OCI-LY7 (cell line): ENCODE measurements at regions not wholly inside any gene's neighbourhood (a gene's known extent, or its start where the extent isn't known, plus 50 kb on each side); places are given as distances from the start of the nearest gene placed in this dataset.
"Not testable (repeated sequence)": the region's sequence is repeated elsewhere in the genome, so short reads cannot be mapped to it uniquely, and the experiment has no call there.

ENCODE experiments used
- BruUV-seq: library from RNA; stranded (reverse); fragments of 400-500 nt; replicated peaks from 2 replicates; lab custom pipeline; 2021; lab: Mats Ljungman, UMichigan
- CTCF ChIA-PET: fragments of 300-600 bp; sonication (Branson Sonifier 250); formaldehyde crosslinking; loops from one replicate; lab custom pipeline; 2022; ENCODE audit warnings: antibody characterized with exemption; ENCODE audit not compliant: unreplicated experiment; lab: Charles Lee
- POLR2A ChIA-PET: fragments of 300-600 bp; sonication (Branson Sonifier 250); formaldehyde crosslinking; loops from one replicate; lab custom pipeline; 2022; ENCODE audit warnings: antibody characterized with exemption; lab: Charles Lee
- DNase-seq: peaks from one replicate; pipeline ENCODE4 v3.0.0-alpha.2; 2015; ENCODE audit warnings: low spot score
- H2AFZ ChIP-seq: fragments of 200-600 bp; sonication (generic), shearing (Covaris generic); 2 replicates; pipeline ENCODE4 v1.6.1; 2014; ENCODE audit warnings: mild to moderate bottlenecking, antibody characterized with exemption, low read length, moderate library complexity
- H3K27ac ChIP-seq: fragments of 200-600 bp; sonication (generic); 2 replicates; pipeline ENCODE4 v1.5.1; 2014; ENCODE audit warnings: mixed run types, low read depth, mild to moderate bottlenecking, moderate library complexity, low read length, inconsistent platforms; ENCODE audit not compliant: poor library complexity, severe bottlenecking
- H3K36me3 ChIP-seq: fragments of 200-600 bp; sonication (generic); 2 replicates; pipeline ENCODE4 v1.6.1; 2014; ENCODE audit warnings: mild to moderate bottlenecking, antibody characterized with exemption, low read length, moderate library complexity, mixed read lengths; ENCODE audit not compliant: insufficient read depth
- H3K4me1 ChIP-seq: fragments of 200-600 bp; sonication (generic); 2 replicates; pipeline ENCODE4 v1.5.1; 2014; ENCODE audit warnings: mild to moderate bottlenecking, low read length; ENCODE audit not compliant: insufficient read depth, poor library complexity, severe bottlenecking
- H3K4me2 ChIP-seq: fragments of 200-600 bp; sonication (generic); 2 replicates; pipeline ENCODE4 v1.6.1; 2014; ENCODE audit warnings: mild to moderate bottlenecking, low read length
- H3K4me3 ChIP-seq: fragments of 200-600 bp; sonication (generic); 2 replicates; pipeline ENCODE4 v1.5.1; 2014; ENCODE audit warnings: mild to moderate bottlenecking, low read depth, low read length; ENCODE audit not compliant: poor library complexity, severe bottlenecking
- H3K79me2 ChIP-seq: fragments of 200-600 bp; sonication (generic); 2 replicates; pipeline ENCODE4 v1.6.1; 2016; ENCODE audit warnings: low read depth, mild to moderate bottlenecking, low read length, moderate library complexity, mixed read lengths; ENCODE audit not compliant: insufficient read depth
- H3K9me2 ChIP-seq: fragments of 200-600 bp; sonication (generic); 2 replicates; pipeline ENCODE4 v1.6.1; 2016; ENCODE audit warnings: mild to moderate bottlenecking, low read length, mixed read lengths; ENCODE audit not compliant: insufficient read depth
- H3K9me3 ChIP-seq: fragments of 200-600 bp; sonication (generic); 2 replicates; pipeline ENCODE4 v1.6.1; 2014; ENCODE audit warnings: mild to moderate bottlenecking, mixed run types, low read length, mixed read lengths
- H4K20me1 ChIP-seq: fragments of 200-600 bp; sonication (generic); 2 replicates; pipeline ENCODE4 v1.6.1; 2014; ENCODE audit warnings: mild to moderate bottlenecking, antibody characterized with exemption, low read length, moderate library complexity, mixed read lengths; ENCODE audit not compliant: insufficient read depth
- intact Hi-C: fragments of 100-400 bp; cut with micrococcal nuclease; formaldehyde crosslinking; loops from one replicate; pipeline ENCODE4 v1.10.0; 2022; ENCODE audit not compliant: unreplicated experiment

DNA sequence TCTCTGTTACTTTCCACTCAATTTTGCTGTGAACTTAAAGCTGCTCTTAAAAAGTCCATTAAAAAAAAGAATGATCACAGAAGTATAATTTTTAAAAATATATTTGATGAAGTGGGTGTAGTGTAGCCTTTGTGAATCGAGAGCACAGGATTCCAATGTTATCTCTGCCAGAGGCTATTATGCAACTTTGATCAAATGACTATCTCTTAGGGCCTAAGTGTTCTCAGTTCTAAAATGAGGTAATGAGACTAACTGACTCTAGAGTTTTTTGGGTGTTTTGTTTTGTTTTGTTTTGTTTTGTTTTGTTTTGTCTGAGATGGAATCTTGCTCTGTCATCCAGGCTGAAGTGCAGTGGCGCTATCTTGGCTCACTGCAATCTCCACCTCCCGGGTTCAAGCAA lies 147.5 kb downstream of the FAM72C start:
- intact Hi-C loops, BruUV-seq, DNase-seq, H3K79me2 ChIP-seq, H2AFZ ChIP-seq, H3K4me3 ChIP-seq, POLR2A ChIA-PET, H3K4me2 ChIP-seq, H3K4me1 ChIP-seq, H3K9me2 ChIP-seq, H3K27ac ChIP-seq, H3K36me3 ChIP-seq, H4K20me1 ChIP-seq, H3K9me3 ChIP-seq, CTCF ChIA-PET: not testable (repeated sequence)

DNA sequence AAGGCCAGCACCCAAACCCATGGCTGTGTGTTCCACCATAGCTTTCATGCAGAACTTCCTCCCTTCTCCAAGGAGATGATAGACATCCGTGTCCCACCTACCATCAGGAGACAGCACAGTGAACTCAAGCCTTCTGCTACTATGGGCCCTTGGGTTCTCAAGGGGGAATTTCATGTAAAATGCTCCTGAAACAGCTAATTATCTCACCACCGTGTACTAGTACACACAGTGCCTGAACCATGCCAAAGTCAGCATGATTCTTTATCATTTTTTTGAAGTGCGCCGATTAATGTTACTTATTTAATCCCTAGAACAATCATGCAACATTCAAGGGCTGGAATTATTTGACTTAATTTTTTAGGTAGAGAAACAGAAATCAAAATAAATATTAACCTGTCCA lies 151.7 kb downstream of the FAM72C start:
- POLR2A ChIA-PET, H3K9me2 ChIP-seq: not testable (repeated sequence)

DNA sequence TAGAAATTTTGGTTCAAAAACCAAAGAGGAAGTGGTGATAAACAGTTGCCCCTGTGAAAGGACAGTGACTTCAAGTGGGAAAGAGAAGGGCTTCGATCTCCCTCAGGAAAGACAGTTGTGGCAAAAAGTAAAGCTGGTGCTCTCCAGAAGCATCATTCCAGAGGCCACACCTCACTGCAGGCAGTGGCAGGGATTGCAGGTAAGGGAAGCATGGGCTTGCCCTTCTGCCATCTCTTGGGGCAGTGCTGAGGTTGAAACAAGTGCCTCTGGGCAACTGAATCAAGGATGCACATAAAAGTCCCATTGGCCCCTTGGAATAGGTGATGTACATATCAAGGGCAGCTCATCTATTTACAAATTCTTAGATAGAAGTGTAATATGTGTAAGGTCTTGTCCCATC lies 155.4 kb downstream of the FAM72C start:
- H3K79me2 ChIP-seq, H3K4me1 ChIP-seq, POLR2A ChIA-PET, intact Hi-C loops, H2AFZ ChIP-seq, H3K9me2 ChIP-seq, DNase-seq, H3K36me3 ChIP-seq, H3K4me2 ChIP-seq, CTCF ChIA-PET, H3K4me3 ChIP-seq, H3K27ac ChIP-seq, H4K20me1 ChIP-seq, H3K9me3 ChIP-seq, BruUV-seq: not testable (repeated sequence)

More for the DNA sequence above, 151.7 kb downstream of the FAM72C start:
- H3K4me1 ChIP-seq, H3K4me3 ChIP-seq, H2AFZ ChIP-seq, H3K9me3 ChIP-seq, CTCF ChIA-PET, BruUV-seq, H3K79me2 ChIP-seq, H4K20me1 ChIP-seq, H3K4me2 ChIP-seq, intact Hi-C loops, H3K36me3 ChIP-seq, DNase-seq, H3K27ac ChIP-seq: not testable (repeated sequence)

DNA sequence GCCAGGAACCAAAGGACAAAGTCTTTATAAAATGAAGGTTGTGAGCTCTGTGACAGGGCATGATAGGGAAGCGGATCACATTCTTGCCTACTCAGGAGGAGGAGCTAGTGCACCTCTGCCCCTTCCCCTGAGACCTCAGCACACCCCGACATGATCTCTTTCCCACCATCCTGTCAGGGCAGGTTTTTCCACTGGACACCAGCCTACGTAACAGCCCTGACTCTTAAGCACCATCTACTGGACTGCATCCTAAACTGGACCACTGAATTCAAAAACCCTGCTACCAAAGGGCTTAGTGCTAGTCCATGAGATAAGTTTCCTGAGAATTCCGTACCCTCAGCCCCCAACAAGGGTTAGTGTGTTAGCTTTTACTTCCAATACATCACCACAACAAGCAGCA lies 166.4 kb downstream of the FAM72C start:
- BruUV-seq, result TSS peak; percentile 60
- H3K4me3 ChIP-seq, H3K79me2 ChIP-seq, H3K9me2 ChIP-seq, CTCF ChIA-PET, H2AFZ ChIP-seq, DNase-seq, H3K9me3 ChIP-seq, H3K4me2 ChIP-seq, H3K27ac ChIP-seq, H3K36me3 ChIP-seq, POLR2A ChIA-PET, intact Hi-C loops, H3K4me1 ChIP-seq, H4K20me1 ChIP-seq: not testable (repeated sequence)

DNA sequence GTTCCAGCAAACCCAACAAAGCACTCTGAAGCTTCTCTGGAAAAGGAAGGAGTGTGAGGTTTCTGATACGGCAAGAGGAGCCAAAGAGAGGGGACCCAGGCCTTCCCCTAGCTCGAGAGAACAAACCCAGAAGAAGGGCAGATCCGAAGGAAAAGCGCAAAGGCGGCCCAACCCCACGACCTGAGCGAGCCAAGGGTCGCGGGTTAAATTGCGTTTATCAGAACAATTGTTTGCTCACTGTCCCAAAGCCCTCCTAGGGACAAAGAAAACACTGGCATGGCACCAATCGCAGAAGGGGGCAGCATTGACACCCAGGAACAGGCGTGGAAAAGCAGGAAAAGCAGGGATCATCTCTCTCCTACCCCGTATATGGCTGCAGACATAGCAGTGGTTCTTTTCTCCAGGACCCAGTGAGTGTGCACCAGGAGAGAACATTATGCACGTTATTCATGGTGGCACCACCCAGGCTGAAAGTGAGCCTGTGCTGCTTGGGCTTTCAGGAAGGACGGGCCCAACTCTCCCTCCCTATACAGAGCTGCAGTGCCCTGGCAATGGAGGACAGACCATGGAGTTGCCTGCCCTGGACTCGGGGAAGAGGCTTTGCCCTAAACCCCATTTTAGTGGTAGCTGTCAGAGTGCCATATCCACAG lies 167.0 kb downstream of the FAM72C start:
- BruUV-seq, H3K4me1 ChIP-seq, H3K4me3 ChIP-seq, H3K79me2 ChIP-seq, DNase-seq, H3K9me3 ChIP-seq, H3K9me2 ChIP-seq, POLR2A ChIA-PET, H3K27ac ChIP-seq, H4K20me1 ChIP-seq, H2AFZ ChIP-seq, H3K4me2 ChIP-seq, intact Hi-C loops, CTCF ChIA-PET, H3K36me3 ChIP-seq: not testable (repeated sequence)

DNA sequence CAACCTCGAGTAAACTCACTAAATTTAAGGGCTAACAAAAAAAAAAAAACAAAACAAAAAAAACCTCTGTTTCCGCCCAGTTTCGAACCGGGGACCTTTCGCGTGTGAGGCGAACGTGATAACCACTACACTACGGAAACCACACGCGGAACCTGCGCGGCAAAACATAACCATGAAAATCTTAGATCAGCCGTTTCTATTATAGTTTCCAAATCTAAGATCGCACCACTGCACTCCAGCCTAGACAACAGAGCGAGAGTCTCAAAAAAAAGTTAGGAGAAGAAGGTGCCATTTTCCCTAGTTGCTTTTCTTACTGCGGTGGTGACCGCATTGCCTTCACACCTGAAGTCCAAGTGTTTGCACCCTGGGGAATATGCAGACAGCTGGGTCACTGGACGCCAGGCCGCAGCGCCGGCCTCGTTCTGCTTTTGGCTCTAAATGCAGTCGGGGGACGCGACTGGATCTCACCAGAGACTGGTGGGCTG lies 167.8 kb downstream of the FAM72C start:
- DNase-seq, result peak; percentile 0
- H2AFZ ChIP-seq, CTCF ChIA-PET, intact Hi-C loops, BruUV-seq, H3K4me1 ChIP-seq, H3K9me3 ChIP-seq, H3K4me2 ChIP-seq, H3K4me3 ChIP-seq, POLR2A ChIA-PET, H3K79me2 ChIP-seq, H4K20me1 ChIP-seq, H3K27ac ChIP-seq, H3K9me2 ChIP-seq, H3K36me3 ChIP-seq: not testable (repeated sequence)
